ENCODE measurements at regions not wholly inside any gene's neighbourhood (a gene's known extent, or its start where the extent isn't known, plus 50 kb on each side); places are given as distances from the start of the nearest gene placed in this dataset.

GRCh38 chr10:24041034-24041433, 167.9 kb upstream of the KIAA1217 start:
- no peaks in the 10 kb centered on the region for H3K9me3 ChIP-seq
- H3K4me1 ChIP-seq (ENCODE audit: control insufficient read depth in 1 of 2, insufficient read depth in 1 of 2, low read depth in 1 of 2, low read length in 1 of 2): no peaks in the 10 kb centered on the region
- H3K4me3 ChIP-seq (ENCODE audit: low read depth in 1 of 2, low read length in 1 of 2): no peak overlapping the region
- no peak overlapping the region for H3K27ac ChIP-seq
- H3K27me3 ChIP-seq: no peaks in the 10 kb centered on the region
- TF ChIP-seq CTCF (IDR thresholded peaks at IDR 0.05): no peak
- H3K36me3 ChIP-seq: no peaks in the 10 kb centered on the region

GRCh38 chr10:24041834-24042233, 167.1 kb upstream of the KIAA1217 start:
- H3K4me3 ChIP-seq (ENCODE audit: low read depth in 1 of 2, low read length in 1 of 2): no peak overlapping the region
- TF ChIP-seq CTCF (IDR thresholded peaks at IDR 0.05): no peak
- no peak overlapping the region for H3K27ac ChIP-seq
- H3K9me3 ChIP-seq: no peaks in the 10 kb centered on the region
- no peaks in the 10 kb centered on the region for H3K27me3 ChIP-seq
- H3K4me1 ChIP-seq (ENCODE audit: control insufficient read depth in 1 of 2, insufficient read depth in 1 of 2, low read depth in 1 of 2, low read length in 1 of 2): no peaks in the 10 kb centered on the region
- no peaks in the 10 kb centered on the region for H3K36me3 ChIP-seq

- Histone ChIP-seq H3K4me3 (ENCODE audit: low read depth in 1 of 2, low read length in 1 of 2) (no peak overlapping the region), H3K36me3 (no peaks in the 10 kb centered on the region), H3K27ac (no peak overlapping the region), H3K9me3 (no peaks in the 10 kb centered on the region), H3K27me3 (no peaks in the 10 kb centered on the region), H3K4me1 (ENCODE audit: control insufficient read depth in 1 of 2, insufficient read depth in 1 of 2, low read depth in 1 of 2, low read length in 1 of 2) (no peaks in the 10 kb centered on the region)
- TF ChIP-seq CTCF (IDR thresholded peaks at IDR 0.05): no peak
These were observed 166.1 kb upstream of the KIAA1217 start for GRCh38 chr10:24042884-24043283.

- Histone ChIP-seq H3K4me3 (ENCODE audit: low read depth in 1 of 2, low read length in 1 of 2) (no peak overlapping the region), H3K36me3 (no peaks in the 10 kb centered on the region), H3K9me3 (no peaks in the 10 kb centered on the region), H3K27ac (no peak overlapping the region), H3K27me3 (no peaks in the 10 kb centered on the region), H3K4me1 (ENCODE audit: control insufficient read depth in 1 of 2, insufficient read depth in 1 of 2, low read depth in 1 of 2, low read length in 1 of 2) (no peaks in the 10 kb centered on the region)
- no peak for TF ChIP-seq CTCF (IDR thresholded peaks at IDR 0.05)
These were observed 162.9 kb upstream of the KIAA1217 start for GRCh38 chr10:24046060-24046459.

GRCh38 chr10:24047176-24047575, 161.8 kb upstream of the KIAA1217 start:
- no peaks in the 10 kb centered on the region for H3K4me1 ChIP-seq (ENCODE audit: control insufficient read depth in 1 of 2, insufficient read depth in 1 of 2, low read depth in 1 of 2, low read length in 1 of 2)
- no peaks in the 10 kb centered on the region for H3K9me3 ChIP-seq
- TF ChIP-seq CTCF (IDR thresholded peaks at IDR 0.05): no peak
- H3K36me3 ChIP-seq: no peaks in the 10 kb centered on the region
- no peaks in the 10 kb centered on the region for H3K27me3 ChIP-seq
- H3K27ac ChIP-seq: no peak overlapping the region
- H3K4me3 ChIP-seq (ENCODE audit: low read depth in 1 of 2, low read length in 1 of 2): no peak overlapping the region

- Histone ChIP-seq H3K4me3 (ENCODE audit: low read depth in 1 of 2, low read length in 1 of 2) (no peak overlapping the region), H3K27me3 (no peaks in the 10 kb centered on the region), H3K36me3 (no peaks in the 10 kb centered on the region), H3K9me3 (no peaks in the 10 kb centered on the region), H3K27ac (no peak overlapping the region), H3K4me1 (ENCODE audit: control insufficient read depth in 1 of 2, insufficient read depth in 1 of 2, low read depth in 1 of 2, low read length in 1 of 2) (no peaks in the 10 kb centered on the region)
- no peak for TF ChIP-seq CTCF (IDR thresholded peaks at IDR 0.05)
These were observed 154.5 kb upstream of the KIAA1217 start for GRCh38 chr10:24054421-24054820.

All from neutrophil (primary cell).